ENCODE measurements at regions not wholly inside any gene's neighbourhood (a gene's known extent, or its start where the extent isn't known, plus 50 kb on each side); places are given as distances from the start of the nearest gene placed in this dataset.
"Not testable (repeated sequence)": the region's sequence is repeated elsewhere in the genome, so short reads cannot be mapped to it uniquely, and the experiment has no call there.

- ATAC-seq (no peak), DNase-seq (no peak)
Observed at GRCh38 chr5:126056352-126056751, 366.9 kb upstream of the GRAMD2B start.

DNA sequence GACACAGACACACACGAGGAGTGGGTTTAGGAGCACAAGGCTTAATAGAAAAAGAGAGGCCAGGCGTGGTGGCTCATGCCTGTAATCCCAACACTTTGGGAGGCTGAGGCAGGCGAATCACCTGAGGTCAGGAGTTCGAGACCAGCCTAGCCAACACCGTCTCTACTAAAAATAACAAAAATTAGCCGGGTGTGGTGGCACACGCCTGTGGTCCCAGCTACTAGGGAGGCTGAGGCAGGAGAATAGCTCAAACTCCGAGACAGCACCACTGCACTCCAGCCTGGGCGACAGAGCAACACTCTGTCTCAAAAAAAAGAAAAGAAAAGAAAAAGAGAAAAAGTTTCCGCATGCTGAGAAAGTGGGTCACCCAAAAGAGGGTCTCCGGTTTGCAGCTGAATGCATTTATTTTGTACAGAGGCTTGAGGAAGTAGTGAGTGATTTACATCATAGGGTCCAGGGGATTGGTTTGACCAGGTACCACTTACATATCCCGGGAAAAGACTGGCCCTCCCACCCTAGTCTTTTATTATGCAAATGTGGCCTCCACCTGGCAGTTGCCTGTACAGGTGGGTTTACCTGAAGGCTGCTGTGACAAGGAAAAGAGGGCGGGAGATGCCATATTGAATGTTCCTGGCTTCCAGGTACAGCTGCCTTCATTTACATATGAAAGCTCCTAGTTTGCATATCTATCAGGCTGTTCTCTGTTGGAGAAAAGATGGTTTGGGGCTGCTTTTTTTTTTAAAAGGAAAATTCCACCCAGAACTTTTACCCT is 366.2 kb upstream of the GRAMD2B start:
- no peak for DNase-seq

DNA sequence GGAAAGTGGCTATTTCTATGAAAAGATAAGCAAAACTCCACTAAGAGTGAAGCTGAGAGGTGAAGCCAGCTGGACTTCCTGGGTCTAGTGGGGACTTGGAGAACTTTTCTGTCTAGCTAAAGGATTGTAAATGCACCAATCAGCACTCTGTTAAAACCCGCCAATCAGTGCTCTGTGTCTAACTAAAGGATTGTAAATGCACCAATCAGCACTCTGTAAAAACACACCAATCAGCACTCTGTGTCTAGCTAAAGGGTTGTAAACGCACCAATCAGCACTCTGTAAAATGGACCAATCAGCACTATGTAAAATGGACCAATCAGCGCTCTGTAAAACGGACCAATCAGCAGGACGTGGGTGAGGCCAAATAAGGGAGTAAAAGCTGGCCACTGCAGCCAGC is 364.8 kb upstream of the GRAMD2B start:
- DNase-seq, ATAC-seq: not testable (repeated sequence)

More for the DNA sequence above, 366.2 kb upstream of the GRAMD2B start:
- no peak for ATAC-seq

GRCh38 chr5:126062398-126063221 is 360.6 kb upstream of the GRAMD2B start:
- DNase-seq (no peak), ATAC-seq (no peak)

- DNase-seq, result no peak
- no peak for ATAC-seq
Observed at GRCh38 chr5:126065061-126065460, 358.1 kb upstream of the GRAMD2B start.

- DNase-seq, result no peak
- no peak for ATAC-seq
Observed at GRCh38 chr5:126066836-126067235, 356.4 kb upstream of the GRAMD2B start.

DNA sequence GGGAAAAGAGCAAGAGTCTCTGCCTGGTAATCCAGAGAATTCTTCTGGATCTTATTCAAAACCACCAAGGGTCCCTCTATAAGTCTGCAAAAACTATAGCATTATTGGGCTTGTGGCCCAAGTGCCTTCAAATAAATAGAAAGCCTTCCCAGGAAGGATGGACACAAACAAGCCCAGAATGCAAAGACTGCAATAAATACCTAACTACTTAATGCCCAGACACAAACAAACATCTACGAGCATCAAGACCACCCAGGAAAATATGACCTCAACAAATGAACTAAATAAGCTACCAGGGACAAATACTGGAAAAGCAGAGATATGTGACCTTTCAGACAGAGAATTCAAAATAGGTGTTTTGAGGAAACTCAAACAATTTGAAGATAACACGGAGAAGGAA is 355.8 kb upstream of the GRAMD2B start:
- no peak for ATAC-seq
- no peak for DNase-seq

DNA sequence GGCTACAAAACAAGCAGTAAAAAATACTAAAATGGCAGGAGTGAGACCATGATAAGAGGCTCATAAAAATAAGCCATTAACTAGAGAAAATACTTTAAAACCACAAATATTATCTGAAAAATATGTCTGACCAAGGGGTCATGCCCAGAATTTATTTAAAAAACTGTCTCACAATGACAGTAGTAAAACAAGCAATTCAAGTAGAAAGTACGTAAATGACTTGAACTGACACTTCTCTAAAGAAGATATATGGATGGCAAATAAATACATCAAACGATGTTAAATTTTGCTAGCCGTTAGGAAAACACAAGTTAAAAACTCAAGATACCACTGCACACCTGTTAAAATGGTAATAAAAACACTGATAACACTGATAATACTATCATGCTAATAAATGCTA is 353.9 kb upstream of the GRAMD2B start:
- DNase-seq (no peak), ATAC-seq (no peak)

- DNase-seq (no peak), ATAC-seq (no peak)
Observed at GRCh38 chr5:126070481-126070880, 352.7 kb upstream of the GRAMD2B start.

DNA sequence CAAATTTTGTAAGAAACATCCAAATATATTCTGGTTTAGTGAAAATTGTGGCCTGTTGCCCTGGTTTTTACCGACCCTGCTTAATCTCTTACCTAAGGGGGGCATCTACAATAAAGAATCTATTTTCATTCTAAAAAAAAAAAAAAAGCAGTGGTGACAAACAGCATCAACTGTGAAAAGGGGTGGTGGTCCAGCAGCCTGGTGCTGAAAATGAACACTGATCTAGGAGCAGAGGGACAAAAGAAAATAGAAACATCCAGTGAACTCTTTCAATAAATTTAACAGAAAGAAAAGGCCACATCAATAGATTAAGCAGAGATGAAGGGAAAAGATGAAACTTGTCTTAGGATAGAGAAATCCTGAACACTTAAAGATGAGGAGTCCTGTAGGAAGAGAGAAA is 348.7 kb upstream of the GRAMD2B start:
- DNase-seq (no peak), ATAC-seq (no peak)

GRCh38 chr5:126079266-126079665 is 343.9 kb upstream of the GRAMD2B start:
- ATAC-seq (no peak), DNase-seq (no peak)

GRCh38 chr5:126081209-126081608 is 342.0 kb upstream of the GRAMD2B start:
- no peak for ATAC-seq
- no peak for DNase-seq

GRCh38 chr5:126093041-126093440 is 330.2 kb upstream of the GRAMD2B start:
- DNase-seq (no peak), ATAC-seq (no peak)

DNA sequence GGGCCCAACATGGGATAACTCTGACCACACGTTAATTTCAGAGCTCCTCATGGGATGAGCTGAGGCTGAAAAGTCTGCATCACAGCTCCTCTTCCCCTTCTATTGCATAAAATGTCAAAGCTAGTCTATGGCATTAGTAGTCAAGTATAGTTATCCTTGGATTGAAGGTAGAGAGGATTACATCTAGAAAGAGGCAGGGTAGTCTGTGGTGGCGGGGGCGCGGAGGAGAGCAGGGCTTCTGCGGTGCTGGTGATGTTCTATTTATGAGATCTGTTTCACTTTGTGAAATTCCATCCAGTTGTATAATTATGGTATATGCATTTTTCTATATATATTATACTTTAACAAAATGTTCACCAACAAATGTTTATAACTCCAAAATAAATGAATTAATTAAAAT is 329.5 kb upstream of the GRAMD2B start:
- no peak for ATAC-seq
- no peak for DNase-seq

GRCh38 chr5:126094991-126095390 is 328.2 kb upstream of the GRAMD2B start:
- ATAC-seq (no peak), DNase-seq (no peak)

DNA sequence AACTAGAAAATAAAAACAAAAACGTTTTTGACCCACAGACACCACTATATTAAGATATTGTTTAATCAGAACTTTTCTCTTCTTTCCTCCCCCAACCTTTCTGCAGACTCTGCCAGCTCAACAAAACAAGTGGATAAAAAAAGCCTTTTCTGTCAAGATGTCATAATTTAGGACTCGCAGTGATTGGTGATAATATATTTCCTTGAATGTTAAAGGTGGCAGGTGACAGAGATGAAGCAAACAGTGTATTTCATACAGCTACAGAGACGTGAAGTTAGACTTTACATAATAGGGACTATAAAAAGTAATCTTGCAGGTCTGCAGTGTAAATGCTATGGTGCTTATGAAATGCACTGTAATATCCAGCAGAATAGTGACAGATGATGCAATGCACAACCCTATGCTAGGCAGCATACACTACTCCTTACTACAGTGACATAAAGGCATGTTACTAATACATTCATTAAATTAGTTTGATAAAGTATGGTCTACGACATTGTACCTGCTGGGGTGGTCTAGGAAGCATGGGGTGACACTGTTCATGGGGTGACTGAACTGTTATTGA is 326.7 kb upstream of the GRAMD2B start:
- no peak for DNase-seq

DNA sequence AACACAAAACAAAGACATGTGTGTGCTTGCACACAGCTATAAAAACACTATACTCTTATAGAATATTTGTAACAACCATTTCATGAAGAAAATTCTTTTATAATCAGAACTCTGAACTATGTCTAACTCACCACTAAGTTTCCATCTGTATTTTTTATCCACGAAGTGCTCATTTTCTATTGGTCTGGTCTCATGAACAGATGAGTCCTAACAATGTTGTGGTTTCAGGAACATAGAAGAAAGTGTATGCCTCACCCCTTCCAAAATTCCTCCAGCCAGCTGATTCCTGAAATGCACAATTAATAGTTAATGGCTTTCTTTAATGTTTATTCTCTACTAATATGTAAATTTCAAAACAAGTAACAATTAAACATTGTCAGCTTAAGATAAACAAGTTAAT is 325.3 kb upstream of the GRAMD2B start:
- DNase-seq, result no peak
- no peak for ATAC-seq

More for the DNA sequence above, 326.7 kb upstream of the GRAMD2B start:
- no peak for ATAC-seq

DNA sequence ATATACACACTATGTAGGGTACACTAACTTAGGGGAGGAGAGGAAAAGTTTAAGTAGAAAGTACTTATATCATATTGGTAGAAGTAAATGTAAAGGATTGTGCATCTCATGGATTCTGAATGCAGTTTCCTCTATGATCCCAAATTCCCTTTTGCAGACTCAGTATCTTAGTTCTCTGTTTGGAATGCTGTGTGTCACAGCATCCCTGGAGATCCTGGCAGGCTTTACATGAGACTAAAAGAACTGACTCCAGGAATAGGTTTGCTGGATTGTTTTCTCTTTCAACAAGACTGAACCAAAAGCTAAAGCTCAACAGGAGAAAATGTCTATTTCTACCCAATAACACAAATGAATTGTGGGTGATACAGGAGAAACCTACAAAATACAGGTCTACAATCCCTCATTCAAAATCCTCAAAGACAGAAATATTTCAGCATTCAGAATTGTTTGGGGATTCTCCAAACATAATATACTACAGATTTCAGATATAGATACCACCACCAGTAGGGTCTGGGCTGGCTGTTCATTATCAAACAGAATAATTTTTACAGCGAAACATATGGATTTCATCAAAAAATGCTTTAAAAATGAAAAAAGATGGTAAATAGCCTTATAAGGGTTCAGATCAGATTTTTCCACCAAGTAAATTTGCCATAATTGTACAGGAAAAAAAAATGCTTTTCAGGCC is 324.7 kb upstream of the GRAMD2B start:
- no peak for DNase-seq
- no peak for ATAC-seq

GRCh38 chr5:126099077-126099476 is 324.1 kb upstream of the GRAMD2B start:
- no peak for ATAC-seq
- no peak for DNase-seq

DNA sequence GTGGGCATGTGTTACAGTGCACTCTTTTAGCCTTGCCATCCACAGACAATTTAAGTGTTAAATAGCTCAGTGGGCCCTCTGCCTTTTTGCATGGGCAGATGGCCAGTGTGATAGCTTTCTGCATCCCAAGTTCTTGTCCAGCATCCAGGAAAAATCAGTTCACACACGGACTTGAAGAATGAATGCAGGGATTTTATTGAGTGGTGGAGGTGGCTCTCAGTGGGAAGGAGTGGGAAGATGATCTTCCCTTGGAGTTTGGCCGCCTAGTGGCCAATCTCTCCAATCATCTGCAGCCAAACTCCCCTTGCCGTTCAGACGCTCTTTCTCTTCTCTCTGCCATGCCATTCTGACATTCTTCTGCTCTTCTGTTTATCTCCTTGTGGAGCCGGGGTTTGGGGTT is 322.4 kb upstream of the GRAMD2B start:
- ATAC-seq, result no peak
- no peak for DNase-seq

DNA sequence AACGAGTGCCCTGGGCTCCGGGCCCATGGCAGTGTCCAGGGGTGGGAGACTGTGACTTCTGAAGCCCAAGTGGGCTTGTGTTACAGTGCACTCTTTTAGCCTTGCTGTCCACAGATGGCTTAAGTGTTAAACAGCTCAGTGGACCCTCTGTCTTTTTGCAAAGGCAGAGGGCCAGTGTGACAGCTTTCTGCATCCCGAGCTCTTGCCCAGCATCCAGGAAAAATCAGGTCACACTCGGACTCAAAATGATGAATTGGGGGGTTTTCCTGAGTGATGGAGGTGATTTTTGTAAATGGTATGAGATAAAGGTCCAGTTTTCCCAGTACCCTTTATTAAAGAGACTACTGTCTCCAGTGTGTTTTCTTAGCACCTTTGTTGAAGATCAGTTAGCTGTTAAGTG is 321.3 kb upstream of the GRAMD2B start:
- no peak for DNase-seq
- ATAC-seq, result no peak

DNA sequence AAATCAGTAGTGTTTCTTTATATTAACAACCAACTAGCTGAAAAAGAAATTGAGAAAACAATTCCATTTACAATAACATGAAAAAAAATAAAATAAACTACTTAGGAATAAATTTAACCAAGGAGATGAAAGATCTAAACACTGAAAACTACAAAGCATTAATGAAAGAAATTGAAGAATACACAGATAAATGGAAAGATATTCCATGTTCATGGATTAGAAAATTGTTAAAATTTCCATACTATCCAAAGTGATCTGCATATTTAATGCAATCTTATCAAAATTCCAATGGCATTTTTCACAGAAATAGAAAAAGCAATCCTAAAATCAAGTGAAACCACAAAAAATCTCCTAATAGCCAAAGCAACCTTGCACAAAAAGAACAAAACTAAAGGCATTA is 320.2 kb upstream of the GRAMD2B start:
- DNase-seq (no peak), ATAC-seq (no peak)

- no peak for ATAC-seq
- no peak for DNase-seq
Observed at GRCh38 chr5:126103868-126104267, 319.3 kb upstream of the GRAMD2B start.

Measured in stimulated activated naive CD8-positive, alpha-beta T cell treated with anti-CD3 and anti-CD28 coated beads, Interleukin-15, Interleukin-2, amounts not matched to agents 100 U/mL and 50 U/mL, for 24 hours (primary cell).